ENCODE measurements at regions not wholly inside any gene's neighbourhood (a gene's known extent, or its start where the extent isn't known, plus 50 kb on each side); places are given as distances from the start of the nearest gene placed in this dataset.

DNA sequence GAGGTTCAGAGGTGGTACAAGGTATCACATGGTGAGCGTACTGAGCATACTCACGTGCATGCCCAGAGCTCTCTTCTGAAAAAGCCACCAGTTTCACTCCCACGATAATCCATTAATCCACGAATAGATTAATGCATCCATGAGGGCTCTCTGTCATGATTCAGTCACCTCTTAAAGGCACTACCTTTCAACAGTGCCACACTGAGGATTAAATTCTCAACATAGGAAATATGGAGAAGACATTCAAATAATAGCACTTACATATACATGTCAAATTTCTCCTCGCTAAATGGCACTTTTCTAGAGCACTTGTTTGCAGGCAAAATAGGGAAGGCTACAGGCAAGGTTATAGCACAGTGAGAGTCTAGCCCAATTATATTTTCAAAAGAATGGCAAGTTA, 825.9 kb downstream of the TRIB2 start:
- no peak for TF ChIP-seq POLR2A (IDR thresholded peaks at IDR 0.05)
- TF ChIP-seq, protein P1, sequence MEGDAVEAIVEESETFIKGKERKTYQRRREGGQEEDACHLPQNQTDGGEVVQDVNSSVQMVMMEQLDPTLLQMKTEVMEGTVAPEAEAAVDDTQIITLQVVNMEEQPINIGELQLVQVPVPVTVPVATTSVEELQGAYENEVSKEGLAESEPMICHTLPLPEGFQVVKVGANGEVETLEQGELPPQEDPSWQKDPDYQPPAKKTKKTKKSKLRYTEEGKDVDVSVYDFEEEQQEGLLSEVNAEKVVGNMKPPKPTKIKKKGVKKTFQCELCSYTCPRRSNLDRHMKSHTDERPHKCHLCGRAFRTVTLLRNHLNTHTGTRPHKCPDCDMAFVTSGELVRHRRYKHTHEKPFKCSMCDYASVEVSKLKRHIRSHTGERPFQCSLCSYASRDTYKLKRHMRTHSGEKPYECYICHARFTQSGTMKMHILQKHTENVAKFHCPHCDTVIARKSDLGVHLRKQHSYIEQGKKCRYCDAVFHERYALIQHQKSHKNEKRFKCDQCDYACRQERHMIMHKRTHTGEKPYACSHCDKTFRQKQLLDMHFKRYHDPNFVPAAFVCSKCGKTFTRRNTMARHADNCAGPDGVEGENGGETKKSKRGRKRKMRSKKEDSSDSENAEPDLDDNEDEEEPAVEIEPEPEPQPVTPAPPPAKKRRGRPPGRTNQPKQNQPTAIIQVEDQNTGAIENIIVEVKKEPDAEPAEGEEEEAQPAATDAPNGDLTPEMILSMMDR (IDR thresholded peaks at IDR 0.05) = no peak
- TF ChIP-seq EP300 (IDR thresholded peaks at IDR 0.05) = no peak

Data from tibial nerve (tissue), 4 donors.